GM20431 (cell line): ENCODE measurements at regions not wholly inside any gene's neighbourhood (a gene's known extent, or its start where the extent isn't known, plus 50 kb on each side); places are given as distances from the start of the nearest gene placed in this dataset.
"Not testable (repeated sequence)": the region's sequence is repeated elsewhere in the genome, so short reads cannot be mapped to it uniquely, and the experiment has no call there.

ENCODE experiments used
- in situ Hi-C: fragments of 300-500 bp; cut with MseI, MboI; formaldehyde crosslinking; loops from one replicate; pipeline ENCODE4 v1.15.0; 2020; ENCODE audit warnings: low sequenced_read_pairs; ENCODE audit not compliant: unreplicated experiment

DNA sequence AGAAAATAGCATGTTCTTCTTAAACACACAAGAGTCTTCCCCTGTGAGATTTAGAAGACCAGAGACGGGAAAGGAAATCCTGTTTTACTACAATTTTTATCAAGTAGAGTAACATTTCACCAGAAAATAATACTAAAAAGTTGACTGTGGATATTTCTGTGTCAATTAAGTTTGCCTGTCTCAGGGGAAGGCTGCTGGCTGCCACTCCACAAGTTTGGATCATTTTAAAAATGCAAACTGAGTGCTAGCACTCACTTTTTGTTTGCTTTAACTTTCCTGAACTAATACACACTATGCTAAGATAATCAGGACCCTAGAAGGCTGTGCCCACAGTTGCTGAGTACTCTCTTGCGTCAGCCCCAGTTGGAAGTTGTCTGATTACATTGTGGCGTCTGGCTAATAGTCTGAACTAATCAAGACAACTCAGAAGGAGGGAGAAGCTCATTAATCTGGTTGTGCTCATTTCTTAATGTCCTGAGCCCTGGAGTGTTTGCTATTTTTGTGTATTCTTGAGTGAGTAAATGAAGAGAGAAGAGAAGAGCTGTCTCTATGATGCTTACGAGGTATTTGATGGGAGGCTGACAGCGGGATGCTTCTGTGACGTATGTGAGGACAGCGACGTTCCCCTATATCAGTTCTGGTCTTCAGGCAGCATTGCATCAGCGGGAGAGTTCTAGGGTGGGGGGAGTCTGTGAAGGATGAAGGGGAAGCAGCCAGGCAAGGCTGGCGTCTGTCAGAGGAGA lies 664.2 kb downstream of the QKI start:
- in situ Hi-C loops = no loop called here

GRCh38 chr6:164076818-164077532 lies 662.5 kb downstream of the QKI start:
- in situ Hi-C loops = not testable (repeated sequence)

- in situ Hi-C loops = no loop called here
Measured at GRCh38 chr6:164075981-164076615, 661.6 kb downstream of the QKI start.

DNA sequence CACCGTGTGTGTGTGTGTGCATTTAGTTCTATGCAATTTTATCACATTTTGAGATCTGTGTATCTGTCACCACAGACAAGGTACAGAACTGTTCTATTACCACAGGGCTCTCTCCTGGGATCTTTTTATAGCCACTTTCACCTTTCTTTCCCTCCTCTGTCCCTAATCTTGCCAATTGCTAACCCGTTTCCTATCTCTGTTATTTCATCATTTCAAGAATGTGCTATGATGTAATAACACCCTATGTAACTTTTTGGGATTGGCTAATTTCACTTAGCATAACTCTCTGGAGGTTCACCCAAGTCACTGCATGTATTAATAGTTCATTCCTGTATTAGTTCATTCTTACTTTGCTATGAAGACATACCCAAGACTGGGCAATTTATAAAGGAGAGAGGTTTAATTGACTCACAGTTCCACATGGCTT lies 657.7 kb downstream of the QKI start:
- in situ Hi-C loops = no loop called here

GRCh38 chr6:164069350-164069990 lies 655.0 kb downstream of the QKI start:
- in situ Hi-C loops = no loop called here

- in situ Hi-C loops = no loop called here
Measured at GRCh38 chr6:164068527-164068926, 654.0 kb downstream of the QKI start.

DNA sequence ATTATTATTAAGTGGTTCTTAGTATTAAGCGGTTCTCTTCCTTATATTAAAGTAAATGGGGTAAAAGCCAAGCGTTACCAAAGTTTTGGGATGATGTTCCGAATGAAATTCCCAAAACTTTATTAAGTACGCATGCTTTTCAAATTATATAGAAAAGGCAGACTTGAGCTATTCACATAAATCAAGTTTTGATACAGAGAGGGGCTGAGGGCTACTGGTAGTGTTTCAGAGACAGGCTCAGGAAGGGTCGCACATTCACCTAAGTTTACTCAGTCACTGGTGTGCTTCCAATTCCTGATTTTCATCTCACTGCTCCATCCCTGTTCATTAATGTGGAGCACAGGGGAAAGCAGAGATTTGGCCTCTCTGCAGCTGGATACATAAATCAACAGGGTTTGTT lies 652.2 kb downstream of the QKI start:
- in situ Hi-C loops = no loop called here

GRCh38 chr6:164066335-164066734 lies 651.8 kb downstream of the QKI start:
- in situ Hi-C loops = no loop called here

- in situ Hi-C loops = no loop called here
Measured at GRCh38 chr6:164063346-164063745, 648.8 kb downstream of the QKI start.

- in situ Hi-C loops = no loop called here
Measured at GRCh38 chr6:164062872-164063271, 648.4 kb downstream of the QKI start.

DNA sequence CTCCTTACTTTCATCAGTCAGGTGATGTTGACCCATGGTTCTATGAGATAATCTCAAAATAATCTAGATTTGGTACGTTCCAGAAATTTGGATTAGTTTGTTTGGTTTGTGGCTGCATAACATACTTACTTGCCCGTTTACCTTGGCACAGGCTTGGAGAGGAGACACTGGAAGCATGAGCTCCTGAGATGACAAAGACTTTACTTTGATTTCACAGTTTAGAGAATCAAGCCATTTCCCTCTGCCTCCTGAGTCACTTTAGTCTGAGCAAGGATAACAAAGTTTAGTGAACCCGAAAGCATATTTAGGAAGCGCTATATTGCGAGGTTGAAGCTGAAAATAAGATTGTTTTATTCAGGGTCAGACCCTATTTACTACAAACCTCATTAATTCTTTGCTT lies 643.4 kb downstream of the QKI start:
- in situ Hi-C loops = no loop called here

DNA sequence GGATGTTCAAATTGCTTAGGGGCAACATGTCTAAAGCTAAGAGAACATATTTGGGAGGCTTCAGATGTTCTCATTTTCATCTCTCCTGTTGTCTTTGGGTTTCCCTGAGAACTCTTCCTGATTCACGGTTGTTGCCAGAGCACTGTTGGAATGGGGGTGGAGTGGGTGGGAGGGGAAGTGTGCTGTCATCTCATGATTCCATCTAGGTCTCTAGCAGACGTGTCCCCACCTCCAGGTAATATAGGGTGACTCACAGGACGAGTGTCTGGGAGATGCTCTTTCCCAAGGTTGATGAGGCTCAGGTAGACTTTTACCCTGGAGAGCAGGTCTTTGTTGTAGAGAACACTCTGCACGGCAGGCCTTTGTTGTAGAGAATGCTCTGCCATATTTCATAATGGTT lies 636.9 kb downstream of the QKI start:
- in situ Hi-C loops = no loop called here

DNA sequence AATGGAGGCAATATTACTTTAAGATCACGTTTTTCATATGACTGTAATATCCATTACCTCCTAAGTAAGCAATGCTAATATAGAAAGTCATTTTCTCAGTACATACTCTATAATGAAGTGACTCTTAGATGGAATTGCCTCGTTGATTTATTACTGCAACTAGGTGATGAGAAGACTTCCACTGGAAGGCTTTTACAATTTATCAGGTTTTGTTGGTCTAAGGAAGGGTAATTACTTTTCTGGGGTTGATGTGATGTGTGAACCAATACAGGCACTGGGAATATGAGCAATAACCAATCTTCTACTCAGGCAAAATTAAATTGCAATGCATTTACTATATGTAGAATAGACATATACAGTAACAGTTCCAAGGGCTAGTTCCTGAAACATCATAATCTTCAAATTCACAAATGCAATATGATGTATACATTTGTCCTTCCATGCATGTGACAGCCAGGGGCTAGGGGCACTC lies 635.0 kb downstream of the QKI start:
- in situ Hi-C loops = no loop called here

DNA sequence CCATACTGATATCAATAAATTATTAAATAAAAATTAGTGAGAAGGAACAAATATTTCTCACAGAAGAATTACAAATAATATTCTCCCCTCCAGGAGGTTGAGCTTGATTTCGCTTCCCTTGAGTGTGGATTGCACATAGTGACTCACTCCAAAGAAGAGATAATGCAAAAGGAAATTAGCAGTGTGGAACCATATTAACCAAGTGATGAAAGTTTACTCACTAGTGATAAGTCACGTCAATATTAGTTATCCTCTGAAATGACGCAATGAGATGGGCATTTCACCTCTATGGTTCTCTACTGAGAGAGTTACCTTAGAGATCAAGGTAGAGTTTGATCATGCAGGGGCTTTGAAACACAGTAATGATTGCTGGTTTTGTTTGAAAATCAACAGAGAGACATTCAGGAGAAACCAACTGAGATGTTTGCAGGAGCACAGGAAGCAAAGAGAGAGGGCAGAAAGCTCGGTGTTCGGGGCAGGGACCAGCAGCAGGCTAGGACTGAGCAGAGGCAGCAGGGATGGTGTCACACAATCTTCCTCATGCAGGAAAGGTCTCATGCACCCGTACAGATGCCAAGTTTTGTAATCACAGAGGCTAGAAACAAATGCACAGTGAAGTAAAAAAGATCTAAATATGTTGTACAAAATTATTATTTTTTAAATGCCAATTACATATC lies 634.5 kb downstream of the QKI start:
- in situ Hi-C loops = no loop called here

DNA sequence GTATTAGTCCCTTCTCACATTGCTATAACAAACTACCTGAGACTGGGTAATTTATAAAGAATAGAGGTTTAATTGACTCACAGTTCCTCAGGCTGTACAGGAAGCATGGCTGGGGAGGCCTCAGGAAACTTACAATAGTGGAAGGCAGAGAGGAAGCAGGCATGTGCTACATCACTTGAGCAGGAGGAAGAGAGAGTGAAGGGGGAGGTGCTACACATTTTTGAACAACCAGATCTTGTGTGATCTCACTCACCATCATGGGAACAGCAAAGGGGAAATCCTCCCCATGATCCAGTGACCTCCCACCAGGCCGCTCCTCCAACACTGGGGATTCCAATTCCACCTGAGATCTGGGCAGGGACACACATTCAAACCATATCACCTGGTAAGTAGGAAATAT lies 630.6 kb downstream of the QKI start:
- in situ Hi-C loops = no loop called here

DNA sequence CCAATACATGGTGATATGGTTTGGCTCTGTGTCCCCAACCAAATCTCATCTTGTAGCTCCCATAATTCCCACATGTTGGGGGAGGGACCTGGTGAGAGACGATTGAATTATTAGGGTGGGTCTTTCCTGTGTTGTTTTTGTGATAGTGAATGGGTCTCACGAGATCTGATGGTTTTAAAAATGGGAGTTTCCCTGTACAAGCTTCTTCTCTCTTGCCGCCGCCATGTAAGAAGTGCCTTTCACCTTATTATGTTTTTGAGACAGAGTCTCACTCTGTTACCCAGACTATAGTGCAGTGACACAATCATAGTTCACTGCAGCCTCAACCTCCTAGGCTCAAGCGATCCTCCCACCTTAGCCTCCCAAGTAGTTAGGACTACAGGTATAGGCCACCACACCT lies 629.1 kb downstream of the QKI start:
- in situ Hi-C loops = not testable (repeated sequence)

- in situ Hi-C loops = no loop called here
Measured at GRCh38 chr6:164042212-164042611, 627.7 kb downstream of the QKI start.

GRCh38 chr6:164040994-164041393 lies 626.5 kb downstream of the QKI start:
- in situ Hi-C loops = no loop called here

DNA sequence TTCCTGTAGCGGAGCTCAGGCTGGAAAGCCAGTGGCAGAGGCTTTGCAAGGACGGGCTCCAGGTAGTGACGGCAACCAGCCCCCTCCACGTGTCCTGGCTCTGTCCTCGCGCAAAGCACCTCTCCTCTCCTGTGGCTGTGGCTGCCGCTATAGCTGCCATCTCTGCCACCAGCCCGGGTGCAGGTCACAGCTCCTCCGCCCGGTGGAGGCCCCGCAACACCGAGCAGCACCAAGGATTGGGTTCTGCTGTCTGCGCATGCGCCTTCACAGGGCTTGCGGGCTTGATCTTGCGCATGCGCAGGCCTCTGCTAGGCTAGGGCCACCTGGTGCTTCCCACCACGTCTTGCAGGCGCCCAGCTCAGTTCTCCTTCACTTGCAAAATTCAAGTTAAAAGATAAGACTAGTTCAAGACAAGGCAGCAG lies 625.4 kb downstream of the QKI start:
- in situ Hi-C loops = no loop called here
